IMR-90 (cell line): ENCODE measurements at regions not wholly inside any gene's neighbourhood (a gene's known extent, or its start where the extent isn't known, plus 50 kb on each side); places are given as distances from the start of the nearest gene placed in this dataset.

Experiments used
- ATAC-seq: fragments of 200-7000 bp; cut with Tn5 transposase; 2 replicates; pipeline ENCODE4 v1.9.1; 2020; ENCODE audit warnings: low read depth, mild to moderate bottlenecking, moderate library complexity
- BruUV-seq: library from RNA; stranded (reverse); fragments of 400-500 nt; replicated peaks from 2 replicates; lab custom pipeline; 2021; lab: Mats Ljungman, UMichigan
- CTCF ChIA-PET: fragments of 300-600 bp; formaldehyde crosslinking; extraction: SDS; loops from one replicate; lab custom pipeline; 2021; ENCODE audit warnings: antibody characterized with exemption; lab: Yijun Ruan, JAX
- POLR2A ChIA-PET: fragments of 300-600 bp; sonication (Branson Sonifier 250); formaldehyde crosslinking; loops from one replicate; lab custom pipeline; 2022; ENCODE audit warnings: antibody characterized with exemption; ENCODE audit not compliant: unreplicated experiment; lab: Charles Lee
- DNase-seq: peaks from one replicate; pipeline ENCODE4 v3.0.0; 2013
- H2AFZ ChIP-seq: replicated peaks from 2 replicates; pipeline ENCODE3; 2013; ENCODE audit warnings: low read length, mild to moderate bottlenecking; ENCODE audit not compliant: poor library complexity
- H2AK5ac ChIP-seq: 2 replicates; pipeline ENCODE4 v1.6.1; 2013; ENCODE audit warnings: low read depth, low read length, inconsistent platforms
- H2AK9ac ChIP-seq: replicated peaks from 2 replicates; pipeline ENCODE3; 2013; ENCODE audit warnings: mild to moderate bottlenecking, low read depth, low read length, moderate library complexity; ENCODE audit not compliant: poor library complexity
- H2BK120ac ChIP-seq: 2 replicates; pipeline ENCODE4 v1.6.1; 2013; ENCODE audit warnings: low read depth, low read length, inconsistent platforms
- H2BK15ac ChIP-seq: 3 replicates; pipeline ENCODE4 v1.6.1; 2013; ENCODE audit warnings: low read depth, low read length, inconsistent platforms
- H2BK20ac ChIP-seq: 2 replicates; pipeline ENCODE4 v1.6.1; 2013; ENCODE audit warnings: low read depth, mild to moderate bottlenecking, inconsistent platforms, low read length, moderate library complexity
- H2BK5ac ChIP-seq: 2 replicates; pipeline ENCODE4 v1.6.1; 2013; ENCODE audit warnings: mild to moderate bottlenecking, low read depth, low read length, inconsistent platforms; ENCODE audit not compliant: poor library complexity, severe bottlenecking
- H3K14ac ChIP-seq: replicated peaks from 2 replicates; pipeline ENCODE4 v1.6.1; 2013; ENCODE audit warnings: low read depth, low read length, inconsistent platforms
- H3K18ac ChIP-seq: 2 replicates; pipeline ENCODE4 v1.6.1; 2013; ENCODE audit warnings: low read depth, low read length, control low read depth
- H3K23ac ChIP-seq: 2 replicates; pipeline ENCODE4 v1.6.1; 2013; ENCODE audit warnings: low read depth, low read length, inconsistent platforms
- H3K27ac ChIP-seq: 2 replicates; pipeline ENCODE4 v1.5.1; 2013; ENCODE audit warnings: mild to moderate bottlenecking, control low read depth, low read length; ENCODE audit not compliant: insufficient read depth
- H3K27me3 ChIP-seq: 2 replicates; pipeline ENCODE4 v1.6.1; 2013; ENCODE audit warnings: low read length; ENCODE audit not compliant: control insufficient read depth, insufficient read depth
- H3K36me3 ChIP-seq: 2 replicates; pipeline ENCODE4 v1.6.1; 2013; ENCODE audit warnings: low read length, mixed read lengths; ENCODE audit not compliant: control insufficient read depth, insufficient read depth
- H3K4ac ChIP-seq: 2 replicates; pipeline ENCODE4 v1.6.1; 2013; ENCODE audit warnings: low read depth, low read length, inconsistent platforms
- H3K4me1 ChIP-seq: 2 replicates; pipeline ENCODE4 v1.6.1; 2013; ENCODE audit warnings: low read length, mixed read lengths; ENCODE audit not compliant: control insufficient read depth, insufficient read depth
- H3K4me2 ChIP-seq: 2 replicates; pipeline ENCODE4 v1.6.1; 2013; ENCODE audit warnings: low read depth, mild to moderate bottlenecking, control low read depth, low read length, moderate library complexity
- H3K4me3 ChIP-seq: 2 replicates; pipeline ENCODE4 v1.5.1; 2013; ENCODE audit warnings: low read depth, mild to moderate bottlenecking, control low read depth, low read length, moderate library complexity; ENCODE audit not compliant: insufficient read depth
- H3K56ac ChIP-seq: 2 replicates; pipeline ENCODE4 v1.6.1; 2013; ENCODE audit warnings: low read length, inconsistent platforms; ENCODE audit not compliant: insufficient read depth; ENCODE audit errors: extremely low read depth
- H3K79me1 ChIP-seq, 2 experiments: 2 replicates each; pipeline ENCODE4 v1.6.1; 2013; ENCODE audit warnings: low read length in 2 of 2, inconsistent platforms in 1 of 2, low read depth in 1 of 2
- H3K9ac ChIP-seq: 2 replicates; pipeline ENCODE4 v1.6.1; 2013; ENCODE audit warnings: low read depth, low read length, control low read depth
- H3K9me1 ChIP-seq: 2 replicates; pipeline ENCODE4 v1.6.1; 2013; ENCODE audit warnings: low read length, inconsistent platforms; ENCODE audit not compliant: insufficient read depth
- H3K9me3 ChIP-seq: 2 replicates; pipeline ENCODE4 v1.6.1; 2013; ENCODE audit warnings: low read length; ENCODE audit not compliant: control insufficient read depth, insufficient read depth
- H4K20me1 ChIP-seq: 2 replicates; pipeline ENCODE4 v1.6.1; 2013; ENCODE audit warnings: low read length, inconsistent platforms; ENCODE audit not compliant: insufficient read depth
- H4K5ac ChIP-seq: 2 replicates; pipeline ENCODE4 v1.6.1; 2013; ENCODE audit warnings: mild to moderate bottlenecking, low read depth, low read length, control low read depth
- H4K8ac ChIP-seq, 2 experiments: 2 replicates each; pipeline ENCODE4 v1.6.1; 2013; ENCODE audit warnings: low read depth in 2 of 2, low read length in 2 of 2, control low read depth in 1 of 2, inconsistent platforms in 1 of 2
- H4K91ac ChIP-seq: 2 replicates; pipeline ENCODE4 v1.6.1; 2013; ENCODE audit warnings: low read depth, low read length, inconsistent platforms; ENCODE audit not compliant: insufficient read depth
- CEBPB ChIP-seq: IDR thresholded peaks from 2 replicates; pipeline ENCODE4 v1.6.1; 2012; ENCODE audit warnings: low read depth, low read length, improper control_type of control experiment
- FOS ChIP-seq: fragments of 150-350 bp; IDR thresholded peaks from 2 replicates; pipeline ENCODE4 v1.6.1; 2016; ENCODE audit warnings: low read depth, low read length
- MAFK ChIP-seq: IDR thresholded peaks from 2 replicates; pipeline ENCODE4 v1.6.1; 2012; ENCODE audit warnings: low read depth, low read length, improper control_type of control experiment
- RFX5 ChIP-seq: IDR thresholded peaks from 2 replicates; pipeline ENCODE4 v1.8.0; 2012; ENCODE audit warnings: low read depth, mild to moderate bottlenecking, low read length, moderate library complexity
- SMC3 ChIP-seq: fragments of 150-350 bp; IDR thresholded peaks from 2 replicates; pipeline ENCODE4 v1.6.1; 2016; ENCODE audit warnings: low read depth, mild to moderate bottlenecking, antibody characterized with exemption, low read length, moderate library complexity
- WGBS, 2 experiments: methylation state at CpG; one replicate each; pipeline versions ENCODE4 v1.1.5 to v1.1.7; 2013; ENCODE audit warnings: missing lambda C conversion rate in 2 of 2; ENCODE audit not compliant: insufficient read length in 1 of 2; ENCODE audit errors: extremely low coverage in 2 of 2; 5-methylcytosine and 5-hydroxymethylcytosine counted together
- dilution Hi-C: fragments of 300-500 bp; cut with HindIII; formaldehyde crosslinking; loops from one replicate; pipeline ENCODE4 v1.14.3; 2018; ENCODE audit warnings: low sequenced_read_pairs; ENCODE audit not compliant: unreplicated experiment
- in situ Hi-C: fragments of 300-500 bp; cut with MboI; formaldehyde crosslinking; loops from 3 replicates; pipeline ENCODE4 v1.14.3; 2019; ENCODE audit warnings: low sequenced_read_pairs, inconsistent platforms, mixed read lengths
- intact Hi-C: fragments of 100-400 bp; cut with micrococcal nuclease; formaldehyde crosslinking; loops from 2 replicates; pipeline ENCODE4 v1.10.0; 2022

DNA sequence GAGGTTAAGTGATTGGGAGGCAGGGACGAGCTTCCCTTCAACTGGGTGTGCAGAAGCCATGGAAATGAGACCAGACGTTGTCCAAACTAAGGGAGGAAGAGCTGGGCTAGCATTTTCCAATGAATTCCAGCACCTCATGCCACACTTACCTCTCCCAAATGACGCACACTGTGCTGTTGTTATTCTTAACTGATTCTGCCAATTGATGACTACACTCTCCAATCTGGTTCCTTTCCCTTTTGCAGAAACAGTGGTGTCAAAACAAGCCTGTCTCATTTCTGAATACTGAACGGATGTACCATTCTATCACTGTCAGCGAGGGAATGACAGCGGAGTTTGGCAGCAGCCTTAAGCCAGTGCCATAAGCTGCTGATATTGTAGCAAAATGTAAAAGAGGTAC lies 380.5 kb upstream of the HNRNPA3 start:
- in situ Hi-C loops (no loop called here), intact Hi-C loops (no loop called here), dilution Hi-C loops (no loop called here)
- DNase-seq (no peak), ATAC-seq (no peak)
- H3K9ac ChIP-seq: no peak overlapping the region
- no peak overlapping the region for H3K23ac ChIP-seq
- H3K27ac ChIP-seq: no peak overlapping the region
- no peak overlapping the region for H2BK120ac ChIP-seq
- no peak overlapping the region for H2AFZ ChIP-seq
- ChIA-PET POLR2A (no interaction called here), CTCF (interaction anchor here (0.5 to 0.7 kb wide), 2 partner anchors 26 to 278 kb away, joined by 3 read pairs; no protein-coding TSS in a partner anchor)
- WGBS, 2 experiments: no CpG with 5 or more reads among the region's 6 CpGs
- no peak overlapping the region for H4K8ac ChIP-seq
- H3K4me2 ChIP-seq: no peak overlapping the region
- H3K56ac ChIP-seq: no peak overlapping the region
- H3K14ac ChIP-seq: no peak overlapping the region
- H2AK9ac ChIP-seq: no peak overlapping the region
- H3K9me1 ChIP-seq: no peaks in the 10 kb centered on the region
- H3K4ac ChIP-seq: no peak overlapping the region
- no peak overlapping the region for H4K5ac ChIP-seq
- H4K91ac ChIP-seq: no peak overlapping the region
- H4K20me1 ChIP-seq: no peaks in the 10 kb centered on the region
- H3K4me1 ChIP-seq: no peaks in the 10 kb centered on the region
- no peak overlapping the region for H2BK20ac ChIP-seq
- no peaks in the 10 kb centered on the region for H3K79me1 ChIP-seq
- no peak overlapping the region for H2AK5ac ChIP-seq
- H3K27me3 ChIP-seq: no peaks in the 10 kb centered on the region
- no peak overlapping the region for H2BK5ac ChIP-seq
- H3K4me3 ChIP-seq: no peak overlapping the region
- H3K18ac ChIP-seq: no peak overlapping the region
- H2BK15ac ChIP-seq: no peak overlapping the region
- H3K36me3 ChIP-seq: no peaks in the 10 kb centered on the region
- BruUV-seq: no TSS peak
- TF ChIP-seq SMC3: no peak
- TF ChIP-seq FOS: no peak
- TF ChIP-seq CEBPB: no peak
- no peak for TF ChIP-seq MAFK
- no peak for TF ChIP-seq RFX5
- H3K9me3 ChIP-seq: no peaks in the 10 kb centered on the region
